H9 (cell line): ENCODE measurements at regions not wholly inside any gene's neighbourhood (a gene's known extent, or its start where the extent isn't known, plus 50 kb on each side); places are given as distances from the start of the nearest gene placed in this dataset.

ENCODE experiments used
- DNase-seq: peaks from one replicate; pipeline ENCODE4 v3.0.0-alpha.2; 2017
- H2AFZ ChIP-seq: one replicate; pipeline ENCODE4 v1.6.1; 2013; ENCODE audit warnings: mild to moderate bottlenecking, low read length, control low read depth, moderate library complexity
- H2AK5ac ChIP-seq: 2 replicates; pipeline ENCODE4 v1.6.1; 2013; ENCODE audit warnings: low read length, control low read depth, mixed read lengths; ENCODE audit not compliant: insufficient read length
- H2BK120ac ChIP-seq: one replicate; pipeline ENCODE4 v1.6.1; 2013; ENCODE audit warnings: low read depth, mild to moderate bottlenecking, low read length, control low read depth, inconsistent platforms; ENCODE audit not compliant: poor library complexity, severe bottlenecking
- H2BK12ac ChIP-seq: 2 replicates; pipeline ENCODE4 v1.6.1; 2013; ENCODE audit warnings: low read length, control low read depth, mixed read lengths, low read depth; ENCODE audit not compliant: insufficient read length
- H2BK15ac ChIP-seq: 2 replicates; pipeline ENCODE4 v1.6.1; 2013; ENCODE audit warnings: low read depth, low read length, control low read depth
- H2BK20ac ChIP-seq: one replicate; pipeline ENCODE4 v1.6.1; 2013; ENCODE audit warnings: low read depth, mild to moderate bottlenecking, low read length, control low read depth, inconsistent platforms; ENCODE audit not compliant: poor library complexity, severe bottlenecking
- H2BK5ac ChIP-seq: 2 replicates; pipeline ENCODE4 v1.6.1; 2013; ENCODE audit warnings: low read length, control low read depth, mixed read lengths; ENCODE audit not compliant: insufficient read length
- H3K14ac ChIP-seq: 2 replicates; pipeline ENCODE4 v1.6.1; 2013; ENCODE audit warnings: low read length, control low read depth; ENCODE audit not compliant: insufficient read depth
- H3K18ac ChIP-seq: 2 replicates; pipeline ENCODE4 v1.6.1; 2013; ENCODE audit warnings: low read depth, mild to moderate bottlenecking, mixed read lengths, low read length, control low read depth; ENCODE audit not compliant: insufficient read length
- H3K23ac ChIP-seq: 2 replicates; pipeline ENCODE4 v1.6.1; 2013; ENCODE audit warnings: low read length, control low read depth, mixed read lengths, low read depth; ENCODE audit not compliant: insufficient read length
- H3K23me2 ChIP-seq: 2 replicates; pipeline ENCODE4 v1.6.1; 2013; ENCODE audit warnings: low read depth, mild to moderate bottlenecking, mixed read lengths, low read length, control low read depth; ENCODE audit not compliant: insufficient read length, poor library complexity, severe bottlenecking
- H3K27ac ChIP-seq: 2 replicates; pipeline ENCODE4 v1.5.1; 2013; ENCODE audit warnings: low read length, control low read depth, mixed read lengths, low read depth; ENCODE audit not compliant: insufficient read length
- H3K27me3 ChIP-seq: 2 replicates; pipeline ENCODE4 v1.6.1; 2013; ENCODE audit warnings: low read length, control low read depth, inconsistent platforms; ENCODE audit not compliant: insufficient read depth
- H3K4ac ChIP-seq: 2 replicates; pipeline ENCODE4 v1.6.1; 2013; ENCODE audit warnings: low read depth, mild to moderate bottlenecking, control low read depth, inconsistent platforms, low read length, moderate library complexity
- H3K4me1 ChIP-seq: 2 replicates; pipeline ENCODE4 v1.6.1; 2013; ENCODE audit warnings: low read length, control low read depth, inconsistent platforms; ENCODE audit not compliant: insufficient read depth
- H3K4me2 ChIP-seq: 2 replicates; pipeline ENCODE4 v1.6.1; 2013; ENCODE audit warnings: low read length, control low read depth, mixed read lengths; ENCODE audit not compliant: insufficient read length, insufficient read depth
- H3K56ac ChIP-seq: 2 replicates; pipeline ENCODE4 v1.6.1; 2013; ENCODE audit warnings: low read depth, mild to moderate bottlenecking, mixed read lengths, low read length, control low read depth; ENCODE audit not compliant: insufficient read length
- H3K79me1 ChIP-seq: 2 replicates; pipeline ENCODE4 v1.6.1; 2013; ENCODE audit warnings: low read depth, mild to moderate bottlenecking, moderate library complexity, low read length, control low read depth, inconsistent platforms; ENCODE audit not compliant: insufficient read depth, poor library complexity, severe bottlenecking
- H3K79me2 ChIP-seq: 2 replicates; pipeline ENCODE4 v1.6.1; 2013; ENCODE audit warnings: low read length, control low read depth, inconsistent platforms; ENCODE audit not compliant: insufficient read depth
- H3K9ac ChIP-seq: 2 replicates; pipeline ENCODE4 v1.6.1; 2013; ENCODE audit warnings: low read length, control low read depth, mixed read lengths; ENCODE audit not compliant: insufficient read length; ENCODE audit errors: extremely low read depth
- H3K9me3 ChIP-seq: one replicate; pipeline ENCODE4 v1.6.1; 2013; ENCODE audit warnings: low read depth, low read length, inconsistent platforms; ENCODE audit not compliant: control insufficient read depth
- H3T11ph ChIP-seq: one replicate; pipeline ENCODE4 v1.6.1; 2013; ENCODE audit warnings: mild to moderate bottlenecking, low read length, control low read depth, inconsistent platforms
- H4K20me1 ChIP-seq: one replicate; pipeline ENCODE4 v1.6.1; 2013; ENCODE audit not compliant: control insufficient read depth, insufficient read length, insufficient read depth
- H4K5ac ChIP-seq: 2 replicates; pipeline ENCODE4 v1.6.1; 2013; ENCODE audit warnings: low read depth, mild to moderate bottlenecking, mixed read lengths, low read length, control low read depth; ENCODE audit not compliant: insufficient read length
- H4K8ac ChIP-seq: replicated peaks from 2 replicates; pipeline ENCODE4 v1.6.1; 2013; ENCODE audit warnings: low read length, control low read depth, mixed read lengths, low read depth; ENCODE audit not compliant: insufficient read length
- H4K91ac ChIP-seq: 2 replicates; pipeline ENCODE4 v1.6.1; 2013; ENCODE audit warnings: low read depth, mild to moderate bottlenecking, moderate library complexity, mixed read lengths, low read length, control low read depth; ENCODE audit not compliant: insufficient read length
- H3K27ac Mint-ChIP-seq, 3 experiments: 2 replicates in 2 of 3; 3 replicates in 1 of 3; pipeline ENCODE4 v1.8.0; 2020 to 2021; ENCODE audit warnings: mixed read lengths in 3 of 3, mild to moderate bottlenecking in 1 of 3, moderate library complexity in 1 of 3
- H3K27me3 Mint-ChIP-seq: 2 replicates; pipeline ENCODE4 v1.8.0; 2021; ENCODE audit warnings: low read depth, mild to moderate bottlenecking, moderate library complexity, mixed read lengths
- H3K36me3 Mint-ChIP-seq, 3 experiments: 2 replicates in 2 of 3; 3 replicates in 1 of 3; pipeline ENCODE4 v1.8.0; 2020 to 2021; ENCODE audit warnings: low read depth in 3 of 3, mixed read lengths in 3 of 3; ENCODE audit not compliant: insufficient read depth in 1 of 3
- H3K4me1 Mint-ChIP-seq, 2 experiments: 2 replicates each; pipeline ENCODE4 v1.8.0; 2020; ENCODE audit warnings: mixed read lengths in 2 of 2
- H3K4me3 Mint-ChIP-seq, 2 experiments: 2 replicates in 1 of 2; 3 replicates in 1 of 2; pipeline ENCODE4 v1.8.0; 2020 to 2021; ENCODE audit warnings: mild to moderate bottlenecking in 2 of 2, mixed read lengths in 2 of 2, moderate library complexity in 1 of 2
- H3K9me3 Mint-ChIP-seq, 2 experiments: 2 replicates in 1 of 2; 3 replicates in 1 of 2; pipeline ENCODE4 v1.8.0; 2020; ENCODE audit warnings: mild to moderate bottlenecking in 2 of 2, mixed read lengths in 2 of 2, moderate library complexity in 1 of 2
- WGBS: extraction: QIAGEN DNeasy Blood & Tissue Kit; methylation state at CpG from one replicate; pipeline ENCODE4 v1.1.7; 2013; ENCODE audit warnings: missing lambda C conversion rate, low lambda C conversion rate, mixed read lengths; ENCODE audit not compliant: insufficient read length; ENCODE audit errors: extremely low coverage; 5-methylcytosine and 5-hydroxymethylcytosine counted together
- TF ChIP-seq, protein P1 (sequence below): fragments of 200-600 bp; sonication (generic); conservative IDR thresholded peaks from 3 replicates; pipeline ENCODE4 v1.8.0; 2021; ENCODE audit warnings: antibody characterized with exemption, mild to moderate bottlenecking

DNA sequence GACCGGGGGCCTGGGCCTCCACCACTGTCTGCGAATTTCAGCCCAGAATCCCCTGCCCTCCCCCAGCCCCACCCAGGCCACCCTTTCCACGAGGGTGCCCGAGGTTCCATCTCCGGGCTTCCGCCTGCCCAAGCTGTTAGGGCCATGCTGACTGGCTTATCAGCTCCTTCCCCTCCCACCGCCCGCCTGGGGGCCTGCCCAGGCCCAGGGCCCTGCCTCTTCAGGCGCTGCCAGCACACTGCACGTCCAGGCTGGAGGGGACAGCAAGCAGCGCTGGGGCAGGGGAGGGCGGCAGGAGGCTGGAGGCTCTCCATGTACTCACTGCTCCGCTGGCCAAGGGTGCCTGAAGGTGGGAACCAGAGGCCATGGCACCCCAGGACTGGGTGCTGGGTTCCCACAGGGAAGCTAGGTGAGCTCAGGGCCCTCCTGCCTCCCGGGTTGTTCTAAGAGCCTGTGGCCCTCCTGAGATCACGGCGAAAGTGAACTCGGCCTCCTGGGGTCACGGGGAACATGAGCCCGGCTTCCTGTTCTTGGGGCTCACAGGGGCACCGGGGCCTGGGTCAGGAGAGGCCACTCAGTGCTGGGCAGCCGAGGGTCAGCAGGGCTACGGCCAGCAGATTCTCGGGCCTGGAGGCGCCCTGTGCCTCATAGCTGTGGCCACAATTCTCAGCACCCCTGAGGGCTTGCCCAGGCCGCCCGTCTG lies 57.7 kb upstream of the EGFL7 start:
- peaks cover 0 to 8% of the 10 kb centered on the region in 2 experiments; a peak in 1 of 5 replicates for H3K9me3 Mint-ChIP-seq
- H3K4me1 ChIP-seq, result no peaks in the 10 kb centered on the region
- no peaks in the 10 kb centered on the region for H3K79me1 ChIP-seq
- H3K27ac ChIP-seq, result no peak overlapping the region
- no peaks in the 10 kb centered on the region for H3K79me2 ChIP-seq
- no peak overlapping the region for H2BK20ac ChIP-seq
- H4K5ac ChIP-seq, result no peak overlapping the region
- peaks cover 0 to 7% (median 0%) of the 10 kb centered on the region in 3 experiments; a peak in 1 of 7 replicates for H3K36me3 Mint-ChIP-seq
- H3K4me2 ChIP-seq, result no peak overlapping the region
- TF ChIP-seq, protein P1, sequence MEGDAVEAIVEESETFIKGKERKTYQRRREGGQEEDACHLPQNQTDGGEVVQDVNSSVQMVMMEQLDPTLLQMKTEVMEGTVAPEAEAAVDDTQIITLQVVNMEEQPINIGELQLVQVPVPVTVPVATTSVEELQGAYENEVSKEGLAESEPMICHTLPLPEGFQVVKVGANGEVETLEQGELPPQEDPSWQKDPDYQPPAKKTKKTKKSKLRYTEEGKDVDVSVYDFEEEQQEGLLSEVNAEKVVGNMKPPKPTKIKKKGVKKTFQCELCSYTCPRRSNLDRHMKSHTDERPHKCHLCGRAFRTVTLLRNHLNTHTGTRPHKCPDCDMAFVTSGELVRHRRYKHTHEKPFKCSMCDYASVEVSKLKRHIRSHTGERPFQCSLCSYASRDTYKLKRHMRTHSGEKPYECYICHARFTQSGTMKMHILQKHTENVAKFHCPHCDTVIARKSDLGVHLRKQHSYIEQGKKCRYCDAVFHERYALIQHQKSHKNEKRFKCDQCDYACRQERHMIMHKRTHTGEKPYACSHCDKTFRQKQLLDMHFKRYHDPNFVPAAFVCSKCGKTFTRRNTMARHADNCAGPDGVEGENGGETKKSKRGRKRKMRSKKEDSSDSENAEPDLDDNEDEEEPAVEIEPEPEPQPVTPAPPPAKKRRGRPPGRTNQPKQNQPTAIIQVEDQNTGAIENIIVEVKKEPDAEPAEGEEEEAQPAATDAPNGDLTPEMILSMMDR, result no peak
- no peaks in the 10 kb centered on the region for H3K27me3 ChIP-seq
- no peak overlapping the region for H3K18ac ChIP-seq
- H4K91ac ChIP-seq, result no peak overlapping the region
- H4K8ac ChIP-seq, result no peak overlapping the region
- no peak overlapping the region for H2AFZ ChIP-seq
- H2BK15ac ChIP-seq, result no peak overlapping the region
- H2AK5ac ChIP-seq, result no peak overlapping the region
- H3K23me2 ChIP-seq, result no peaks in the 10 kb centered on the region
- H3K23ac ChIP-seq, result no peak overlapping the region
- no peak overlapping the region for H3K27ac Mint-ChIP-seq
- no peak overlapping the region for H2BK5ac ChIP-seq
- H3K4me1 Mint-ChIP-seq, result peaks cover 13 to 44% of the 10 kb centered on the region in 2 experiments
- no peak for DNase-seq
- no peak overlapping the region for H2BK120ac ChIP-seq
- no peaks in the 10 kb centered on the region for H3K9me3 ChIP-seq
- no peak overlapping the region for H3T11ph ChIP-seq
- no peak overlapping the region for H3K9ac ChIP-seq
- no peak overlapping the region for H3K14ac ChIP-seq
- no peaks in the 10 kb centered on the region for H4K20me1 ChIP-seq
- WGBS, result no CpG with 5 or more reads among the region's 26 CpGs
- no peak overlapping the region for H3K56ac ChIP-seq
- H3K27me3 Mint-ChIP-seq, result peaks cover 6% of the 10 kb centered on the region
- H2BK12ac ChIP-seq, result no peak overlapping the region
- H3K4me3 Mint-ChIP-seq, result no peak overlapping the region
- H3K4ac ChIP-seq, result no peak overlapping the region
